ENCODE measurements at regions not wholly inside any gene's neighbourhood (a gene's known extent, or its start where the extent isn't known, plus 50 kb on each side); places are given as distances from the start of the nearest gene placed in this dataset.
A peak's percentile ranks its signal among the peaks of the same experiment; 100 is the strongest.

GRCh38 chr5:88118179-88118578, 150.5 kb downstream of the TMEM161B start:
- Histone ChIP-seq H3K4me1 (ENCODE audit: control insufficient read depth, extremely low read depth, insufficient read depth, low read length) (no peaks in the 10 kb centered on the region), H3K36me3 (ENCODE audit: control insufficient read depth, insufficient read depth, low read length) (no peaks in the 10 kb centered on the region), H2AFZ (ENCODE audit: low read length) (no peak overlapping the region), H3K4me3 (replicated peaks in 1 of 4; ENCODE audit: control extremely low read depth in 1 of 4, insufficient read depth in 1 of 4, low read depth in 3 of 4, low read length in 4 of 4) (no peak overlapping the region), H3K79me2 (ENCODE audit: control insufficient read depth, insufficient read depth, low read length) (no peaks in the 10 kb centered on the region), H4K20me1 (ENCODE audit: control insufficient read depth, extremely low read depth, insufficient read depth, low read length) (no peaks in the 10 kb centered on the region), H3K9ac (ENCODE audit: insufficient read depth, low read length) (no peak overlapping the region), H3K27me3 (ENCODE audit: control insufficient read depth, insufficient read depth, low read length) (no peaks in the 10 kb centered on the region), H3K27ac (ENCODE audit: insufficient read depth, low read length) (no peak overlapping the region), H3K4me2 (ENCODE audit: extremely low read depth, insufficient read depth, low read length) (no peak overlapping the region), H3K9me3 (ENCODE audit: control insufficient read depth, insufficient read depth, low read depth, low read length) (no peaks in the 10 kb centered on the region)
- DNase-seq (ENCODE audit: low read depth in 2 of 2): no peak
- no peak for TF ChIP-seq CTCF (conservative IDR thresholded peaks at IDR 0.05 in 1 of 2, IDR thresholded peaks at IDR 0.05 in 1 of 2; ENCODE audit: low read depth in 1 of 2, low read length in 2 of 2)
- TF ChIP-seq EZH2 (IDR thresholded peaks at IDR 0.05; ENCODE audit: low read length, missing control alignments): no peak

- H4K20me1 ChIP-seq (ENCODE audit: control insufficient read depth, extremely low read depth, insufficient read depth, low read length): no peaks in the 10 kb centered on the region
- no peaks in the 10 kb centered on the region for H3K9me3 ChIP-seq (ENCODE audit: control insufficient read depth, insufficient read depth, low read depth, low read length)
- no peak overlapping the region for H3K4me2 ChIP-seq (ENCODE audit: extremely low read depth, insufficient read depth, low read length)
- no peak overlapping the region for H3K4me3 ChIP-seq (replicated peaks in 1 of 4; ENCODE audit: control extremely low read depth in 1 of 4, insufficient read depth in 1 of 4, low read depth in 3 of 4, low read length in 4 of 4)
- no peaks in the 10 kb centered on the region for H3K4me1 ChIP-seq (ENCODE audit: control insufficient read depth, extremely low read depth, insufficient read depth, low read length)
- no peaks in the 10 kb centered on the region for H3K79me2 ChIP-seq (ENCODE audit: control insufficient read depth, insufficient read depth, low read length)
- H2AFZ ChIP-seq (ENCODE audit: low read length): no peak overlapping the region
- H3K27ac ChIP-seq (ENCODE audit: insufficient read depth, low read length): no peak overlapping the region
- TF ChIP-seq EZH2 (IDR thresholded peaks at IDR 0.05; ENCODE audit: low read length, missing control alignments) (no peak), CTCF (conservative IDR thresholded peaks at IDR 0.05 in 1 of 2, IDR thresholded peaks at IDR 0.05 in 1 of 2; ENCODE audit: low read depth in 1 of 2, low read length in 2 of 2) (no peak)
- no peaks in the 10 kb centered on the region for H3K27me3 ChIP-seq (ENCODE audit: control insufficient read depth, insufficient read depth, low read length)
- H3K9ac ChIP-seq (ENCODE audit: insufficient read depth, low read length): no peak overlapping the region
- no peaks in the 10 kb centered on the region for H3K36me3 ChIP-seq (ENCODE audit: control insufficient read depth, insufficient read depth, low read length)
- no peak for DNase-seq (ENCODE audit: low read depth in 2 of 2)
Observed at GRCh38 chr5:88117546-88117945, 151.1 kb downstream of the TMEM161B start.

GRCh38 chr5:88116396-88116795, 152.2 kb downstream of the TMEM161B start:
- TF ChIP-seq CTCF (conservative IDR thresholded peaks at IDR 0.05 in 1 of 2, IDR thresholded peaks at IDR 0.05 in 1 of 2; ENCODE audit: low read depth in 1 of 2, low read length in 2 of 2): no peak
- no peak for TF ChIP-seq EZH2 (IDR thresholded peaks at IDR 0.05; ENCODE audit: low read length, missing control alignments)
- Histone ChIP-seq H4K20me1 (ENCODE audit: control insufficient read depth, extremely low read depth, insufficient read depth, low read length) (no peaks in the 10 kb centered on the region), H3K4me3 (replicated peaks in 1 of 4; ENCODE audit: control extremely low read depth in 1 of 4, insufficient read depth in 1 of 4, low read depth in 3 of 4, low read length in 4 of 4) (no peak overlapping the region), H3K9ac (ENCODE audit: insufficient read depth, low read length) (no peak overlapping the region), H3K27ac (ENCODE audit: insufficient read depth, low read length) (no peak overlapping the region), H3K36me3 (ENCODE audit: control insufficient read depth, insufficient read depth, low read length) (no peaks in the 10 kb centered on the region), H3K4me2 (ENCODE audit: extremely low read depth, insufficient read depth, low read length) (no peak overlapping the region), H3K9me3 (ENCODE audit: control insufficient read depth, insufficient read depth, low read depth, low read length) (no peaks in the 10 kb centered on the region), H3K4me1 (ENCODE audit: control insufficient read depth, extremely low read depth, insufficient read depth, low read length) (no peaks in the 10 kb centered on the region), H2AFZ (ENCODE audit: low read length) (no peak overlapping the region), H3K79me2 (ENCODE audit: control insufficient read depth, insufficient read depth, low read length) (no peaks in the 10 kb centered on the region), H3K27me3 (ENCODE audit: control insufficient read depth, insufficient read depth, low read length) (no peaks in the 10 kb centered on the region)
- peak in 1 of 2 donors; percentile 3 for DNase-seq (ENCODE audit: low read depth in 2 of 2)
